Heart left ventricle (tissue), 13 donors: ENCODE measurements at regions not wholly inside any gene's neighbourhood (a gene's known extent, or its start where the extent isn't known, plus 50 kb on each side); places are given as distances from the start of the nearest gene placed in this dataset.

Experiments
- POLR2A ChIP-seq, 2 donors: fragments of 450-650 bp; IDR thresholded peaks; one replicate each; pipeline ENCODE4 v1.6.1; 2017; ENCODE audit warnings: antibody characterized with exemption in 2 of 2, mild to moderate bottlenecking in 2 of 2, moderate library complexity in 2 of 2
- TF ChIP-seq, protein P1 (sequence below), 12 donors: fragments of 200-600 bp; sonication (generic) in 4 of 12; IDR thresholded peaks; one replicate each; pipeline versions ENCODE4 v1.5.0 to v1.8.0; 2018 to 2022; ENCODE audit warnings: antibody characterized with exemption in 12 of 12, mild to moderate bottlenecking in 5 of 12
- donor health status: ischemic (EF 13 %, LVEDD 7.1; RV severe dilation, severe dysfunction).
- donor health status: DM: no; HTN: yes; CAD: no.
- donor health status: DM: no; HTN: no; CAD: no.
- donor health status: ischemic (EF 25% LVEDD 6.9; RV normal size, moderate dysfunction).
- donor health status: ischemic (EF 25% LVEDD 5.7; RV mildly dilated, moderate dysfunction).
- donor health status: ischemic (EF 35%, LVEDD 5.7; RV mildly dilated, moderate dysfunction).
- donor health status: nonischemic (EF 11% LVEDD 7.7; RV severe dilation, severe dysfunction).
- donor health status: DM: yes; HTN: yes; CAD: no.
- donor health status: PGD.
- donor health status: ischemic (EF 29% LVEDD 5.4; RV normal size, mild dysfunction).
- donor health status: nonischemic (EF 23%, LVEDD 6.1; RV moderate dilation, normal function).

- TF ChIP-seq POLR2A (IDR thresholded peaks at IDR 0.05): no peak
- TF ChIP-seq, protein P1, sequence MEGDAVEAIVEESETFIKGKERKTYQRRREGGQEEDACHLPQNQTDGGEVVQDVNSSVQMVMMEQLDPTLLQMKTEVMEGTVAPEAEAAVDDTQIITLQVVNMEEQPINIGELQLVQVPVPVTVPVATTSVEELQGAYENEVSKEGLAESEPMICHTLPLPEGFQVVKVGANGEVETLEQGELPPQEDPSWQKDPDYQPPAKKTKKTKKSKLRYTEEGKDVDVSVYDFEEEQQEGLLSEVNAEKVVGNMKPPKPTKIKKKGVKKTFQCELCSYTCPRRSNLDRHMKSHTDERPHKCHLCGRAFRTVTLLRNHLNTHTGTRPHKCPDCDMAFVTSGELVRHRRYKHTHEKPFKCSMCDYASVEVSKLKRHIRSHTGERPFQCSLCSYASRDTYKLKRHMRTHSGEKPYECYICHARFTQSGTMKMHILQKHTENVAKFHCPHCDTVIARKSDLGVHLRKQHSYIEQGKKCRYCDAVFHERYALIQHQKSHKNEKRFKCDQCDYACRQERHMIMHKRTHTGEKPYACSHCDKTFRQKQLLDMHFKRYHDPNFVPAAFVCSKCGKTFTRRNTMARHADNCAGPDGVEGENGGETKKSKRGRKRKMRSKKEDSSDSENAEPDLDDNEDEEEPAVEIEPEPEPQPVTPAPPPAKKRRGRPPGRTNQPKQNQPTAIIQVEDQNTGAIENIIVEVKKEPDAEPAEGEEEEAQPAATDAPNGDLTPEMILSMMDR (IDR thresholded peaks at IDR 0.05): no peak
Measured at GRCh38 chr5:179406031-179406961, 61.0 kb upstream of the ADAMTS2 start.
